HG02943 (cell line): ENCODE measurements at regions not wholly inside any gene's neighbourhood (a gene's known extent, or its start where the extent isn't known, plus 50 kb on each side); places are given as distances from the start of the nearest gene placed in this dataset.
"Not testable (repeated sequence)": the region's sequence is repeated elsewhere in the genome, so short reads cannot be mapped to it uniquely, and the experiment has no call there.

Experiments
- ATAC-seq: cut with Tn5 transposase; IDR thresholded peaks from one replicate; pipeline ENCODE4 v1.9.1; 2021; ENCODE audit warnings: mild to moderate bottlenecking, low read depth, moderate library complexity; ENCODE audit not compliant: unreplicated experiment

GRCh38 chr14:22276913-22277816 is 311.9 kb downstream of the DAD1 start:
- ATAC-seq, result no peak

DNA sequence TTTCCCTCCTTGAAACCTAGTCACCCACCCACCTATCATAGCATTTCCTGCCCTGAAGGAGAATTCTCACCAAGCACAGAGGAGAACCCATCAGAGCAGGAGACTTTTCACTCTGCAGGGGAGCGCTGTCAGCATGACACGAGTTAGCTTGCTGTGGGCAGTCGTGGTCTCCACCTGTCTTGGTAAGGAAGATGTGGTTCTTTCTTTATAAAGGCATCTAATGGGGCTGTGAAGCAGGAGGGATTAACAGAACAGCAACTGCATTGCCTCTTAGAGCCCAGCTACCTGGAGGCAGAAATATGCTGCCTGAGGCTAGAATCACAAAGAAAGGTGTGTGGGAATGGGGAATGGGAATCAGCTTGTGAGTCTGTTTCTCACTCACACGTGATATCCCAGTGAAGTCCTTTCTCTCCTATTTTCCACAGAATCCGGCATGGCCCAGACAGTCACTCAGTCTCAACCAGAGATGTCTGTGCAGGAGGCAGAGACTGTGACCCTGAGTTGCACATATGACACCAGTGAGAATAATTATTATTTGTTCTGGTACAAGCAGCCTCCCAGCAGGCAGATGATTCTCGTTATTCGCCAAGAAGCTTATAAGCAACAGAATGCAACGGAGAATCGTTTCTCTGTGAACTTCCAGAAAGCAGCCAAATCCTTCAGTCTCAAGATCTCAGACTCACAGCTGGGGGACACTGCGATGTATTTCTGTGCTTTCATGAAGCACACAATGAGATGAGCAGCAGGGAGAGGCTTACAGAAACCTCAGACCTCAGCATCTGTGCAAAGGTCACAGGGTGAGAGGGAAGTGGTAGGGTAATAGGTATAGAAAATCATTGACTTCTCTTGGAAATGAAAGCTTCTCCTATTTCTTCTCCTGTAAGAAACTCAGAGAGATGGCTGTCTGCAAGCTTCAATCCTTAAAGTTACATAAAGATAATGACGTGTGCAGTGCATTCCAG is 316.9 kb downstream of the DAD1 start:
- no peak for ATAC-seq

- no peak for ATAC-seq
These were observed 320.1 kb downstream of the DAD1 start for GRCh38 chr14:22268875-22269274.

DNA sequence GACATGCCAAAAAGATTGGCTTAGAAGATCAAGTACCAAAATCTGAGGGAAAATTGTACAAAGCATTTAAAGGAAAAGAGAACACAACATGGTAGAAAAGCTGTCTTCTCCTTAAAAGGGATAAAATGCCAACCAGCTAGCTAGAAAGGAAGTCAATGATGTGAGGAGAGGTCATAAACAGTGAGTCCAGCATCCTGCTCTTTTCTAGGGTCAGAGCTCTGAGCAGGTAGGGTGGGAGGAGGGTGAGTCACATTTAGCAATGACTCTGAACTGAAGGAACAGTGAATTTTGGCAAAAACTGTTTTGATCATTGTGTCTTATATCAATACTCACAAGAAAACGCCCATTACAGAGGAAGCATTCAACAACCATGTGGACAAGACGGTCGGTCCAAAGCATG is 322.3 kb downstream of the DAD1 start:
- ATAC-seq, result no peak

GRCh38 chr14:22266142-22266442 is 322.9 kb downstream of the DAD1 start:
- no peak for ATAC-seq

- ATAC-seq, result no peak
These were observed 323.5 kb downstream of the DAD1 start for GRCh38 chr14:22265319-22266141.

DNA sequence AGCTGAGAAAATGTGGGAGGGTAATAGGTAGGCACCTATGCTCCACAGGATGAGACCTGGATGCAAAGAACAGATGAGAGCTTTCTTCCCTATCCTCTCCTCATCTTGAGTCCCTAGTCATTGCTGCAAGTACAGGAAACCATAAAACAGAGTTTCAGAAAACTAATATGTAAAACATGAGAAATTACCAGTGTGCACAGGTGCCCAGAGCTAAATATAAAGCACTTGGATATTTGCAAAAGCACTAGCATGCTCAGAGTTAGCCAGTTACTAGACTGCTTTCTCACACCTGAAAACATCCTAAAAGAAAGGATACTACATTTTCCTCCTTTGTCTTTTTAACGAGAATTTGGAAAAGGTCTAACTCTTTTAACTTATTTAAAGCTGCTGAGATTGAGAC is 324.3 kb downstream of the DAD1 start:
- no peak for ATAC-seq

DNA sequence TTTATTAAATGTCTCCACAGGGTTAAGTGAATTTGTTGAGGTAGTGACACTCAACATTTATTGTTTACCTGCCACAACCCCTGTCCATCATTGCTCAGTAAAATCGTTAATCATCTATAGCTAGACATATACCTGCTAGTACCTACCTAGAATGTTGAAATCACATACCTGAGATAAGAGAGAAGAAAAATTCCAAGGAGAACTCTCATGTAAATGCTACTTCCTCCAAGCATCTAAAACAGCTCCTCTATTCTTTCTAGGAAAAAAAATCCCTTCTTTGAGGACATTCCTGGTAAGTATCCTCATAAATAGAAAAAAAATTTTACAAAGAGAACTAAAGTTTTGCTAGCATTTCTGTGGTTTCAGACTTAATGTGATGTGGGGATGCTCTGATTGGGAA is 325.1 kb downstream of the DAD1 start:
- ATAC-seq, result no peak

DNA sequence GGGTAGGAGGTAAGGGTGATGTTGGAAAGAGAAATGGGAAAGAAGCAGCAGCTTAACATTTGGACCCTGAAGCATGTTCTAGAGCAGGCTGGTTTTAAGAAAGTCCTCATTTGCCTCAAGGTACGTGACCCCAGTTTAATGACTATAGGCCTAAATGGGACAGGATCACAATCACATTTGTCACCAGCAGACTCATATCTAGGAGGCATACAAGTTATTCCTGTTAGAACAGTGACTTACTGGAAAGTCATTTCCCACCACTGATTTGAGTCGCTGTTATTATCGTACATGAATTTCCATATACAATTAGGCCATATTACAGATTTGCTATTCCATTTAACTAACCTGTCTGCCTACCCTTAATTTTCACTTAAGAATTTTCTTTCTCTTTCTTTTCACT is 326.1 kb downstream of the DAD1 start:
- no peak for ATAC-seq

- ATAC-seq, result no peak
These were observed 333.7 kb downstream of the DAD1 start for GRCh38 chr14:22255017-22255950.

DNA sequence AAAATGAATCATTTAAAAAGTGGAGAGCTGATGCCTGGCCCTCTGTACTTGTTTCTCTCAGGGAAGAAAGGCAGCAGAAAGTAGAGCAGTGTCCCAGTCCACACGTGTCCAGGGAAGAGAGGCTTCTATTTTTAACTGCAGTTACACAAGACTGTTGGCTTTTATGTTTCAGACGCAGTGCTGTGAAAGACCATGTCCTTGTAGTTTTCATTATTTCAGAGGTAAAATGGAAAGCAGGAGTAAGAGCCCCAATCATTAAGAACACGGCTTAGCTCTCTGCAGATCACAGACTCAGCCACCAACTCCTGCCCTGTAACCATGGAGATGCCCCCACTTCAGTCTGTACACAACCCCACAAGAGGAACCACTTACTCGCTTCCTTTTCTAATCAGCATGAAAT is 336.3 kb downstream of the DAD1 start:
- no peak for ATAC-seq

GRCh38 chr14:22251090-22251489 is 337.9 kb downstream of the DAD1 start:
- ATAC-seq, result no peak

- ATAC-seq, result no peak
These were observed 339.3 kb downstream of the DAD1 start for GRCh38 chr14:22249770-22250169.

DNA sequence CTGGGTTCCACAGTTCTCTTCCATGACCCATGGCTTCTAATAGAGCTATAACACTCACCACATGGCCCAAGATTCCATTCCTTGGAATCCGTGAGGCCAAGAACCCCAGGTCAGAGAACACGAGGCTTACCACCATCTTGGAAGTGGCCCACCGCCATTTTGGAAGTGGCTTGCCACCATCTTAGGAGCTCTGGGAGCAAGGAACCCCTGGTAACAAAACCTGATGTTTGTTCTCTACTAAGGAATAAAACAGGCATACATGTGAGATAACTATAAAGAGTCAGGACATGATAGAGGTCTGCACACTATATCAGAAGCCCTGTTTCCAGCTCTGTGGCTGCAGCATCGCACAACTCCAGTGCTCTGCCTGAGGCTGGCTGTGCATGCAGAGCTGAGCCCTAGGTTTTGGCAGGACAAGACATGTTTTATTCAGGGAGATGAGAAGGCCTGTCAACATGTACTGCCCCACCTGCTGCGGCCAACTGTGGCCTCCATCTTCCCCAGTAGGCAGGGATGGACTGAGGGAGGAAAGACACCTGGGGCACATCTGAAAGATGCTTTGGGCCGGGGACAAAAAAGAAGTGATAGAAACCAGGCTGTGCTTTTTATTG is 344.9 kb downstream of the DAD1 start:
- no peak for ATAC-seq

DNA sequence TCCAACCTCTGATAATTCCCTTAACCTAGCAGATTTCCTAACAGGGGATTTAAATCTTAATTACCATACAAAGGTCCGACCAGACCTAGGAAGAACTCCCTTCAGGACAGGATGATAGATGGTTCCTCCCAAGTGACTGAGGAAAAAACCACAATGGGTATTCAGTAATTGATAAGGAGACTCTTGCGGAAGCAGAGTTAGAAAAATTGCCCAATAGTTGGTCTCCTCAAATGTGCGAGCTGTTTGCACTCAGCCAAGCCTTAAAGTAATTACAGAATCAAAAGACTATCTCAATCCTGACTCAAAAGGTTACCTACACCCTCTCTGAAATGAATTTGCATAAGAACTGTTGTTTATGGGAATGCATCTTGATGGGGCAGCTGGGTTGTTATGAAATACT is 350.7 kb downstream of the DAD1 start:
- ATAC-seq, result not testable (repeated sequence)

GRCh38 chr14:22233377-22233776 is 355.6 kb downstream of the DAD1 start:
- ATAC-seq, result no peak

DNA sequence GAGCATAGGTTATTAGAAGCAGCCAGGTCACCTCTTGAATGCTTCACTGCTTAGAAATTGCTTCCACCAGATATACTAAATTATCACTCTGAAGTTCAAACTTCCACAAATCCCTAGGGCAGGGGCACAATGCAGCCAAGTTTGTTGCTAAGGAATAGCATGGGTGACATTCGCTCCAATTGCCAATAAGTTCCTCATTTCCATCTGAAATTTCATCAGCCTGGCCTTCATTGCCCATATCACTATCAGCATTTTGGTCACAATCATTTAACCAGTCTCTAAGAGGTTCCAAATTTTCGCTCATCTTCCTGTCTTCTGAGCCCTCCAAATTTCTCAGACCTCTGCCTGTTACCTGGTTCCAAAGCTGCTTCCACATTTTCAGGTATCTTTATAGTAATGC is 356.1 kb downstream of the DAD1 start:
- ATAC-seq, result no peak

- no peak for ATAC-seq
These were observed 356.5 kb downstream of the DAD1 start for GRCh38 chr14:22232486-22232885.

DNA sequence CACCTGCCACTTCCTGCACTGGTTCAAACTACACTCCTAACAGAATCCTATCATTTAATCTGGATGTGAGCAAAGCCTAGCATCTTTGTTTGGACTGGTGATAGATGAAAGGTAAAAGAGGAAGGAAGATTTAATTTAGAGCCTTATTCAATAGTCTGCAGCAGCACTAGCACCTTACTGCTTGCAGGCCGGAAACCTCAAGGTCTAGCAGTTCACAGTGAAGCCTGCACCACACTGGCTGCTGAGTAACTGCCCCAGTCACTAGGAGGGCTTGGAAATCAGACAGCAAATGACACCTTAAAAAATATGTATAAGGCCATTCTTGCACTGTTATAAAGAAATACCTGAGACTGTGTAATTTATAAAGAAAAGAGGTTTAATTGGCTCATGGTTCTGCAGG is 358.0 kb downstream of the DAD1 start:
- no peak for ATAC-seq
